BLaER1 (cell line): ENCODE measurements at regions not wholly inside any gene's neighbourhood (a gene's known extent, or its start where the extent isn't known, plus 50 kb on each side); places are given as distances from the start of the nearest gene placed in this dataset.

Source experiments
- H3K27ac ChIP-seq: shearing (Covaris generic); formaldehyde crosslinking; 2 replicates; pipeline ENCODE4 v1.8.1; 2022
- H3K27me3 ChIP-seq: shearing (Covaris generic); formaldehyde crosslinking; 2 replicates; pipeline ENCODE4 v1.8.1; 2022
- H3K36me3 ChIP-seq: shearing (Covaris generic); formaldehyde crosslinking; 2 replicates; pipeline ENCODE4 v1.8.1; 2022
- H3K4me1 ChIP-seq: shearing (Covaris generic); formaldehyde crosslinking; 2 replicates; pipeline ENCODE4 v1.8.1; 2022
- H3K4me2 ChIP-seq: shearing (Covaris generic); formaldehyde crosslinking; 2 replicates; pipeline ENCODE4 v1.8.1; 2022
- H3K4me3 ChIP-seq: shearing (Covaris generic); formaldehyde crosslinking; 2 replicates; pipeline ENCODE4 v1.8.1; 2022
- H3K9ac ChIP-seq: shearing (Covaris generic); formaldehyde crosslinking; 2 replicates; pipeline ENCODE4 v1.8.1; 2022
- H3K9me3 ChIP-seq: shearing (Covaris generic); formaldehyde crosslinking; 2 replicates; pipeline ENCODE4 v1.8.1; 2022
- H4K20me1 ChIP-seq: shearing (Covaris generic); formaldehyde crosslinking; 2 replicates; pipeline ENCODE4 v1.8.1; 2022
- Cebpa-rat ChIP-seq: shearing (Covaris generic); IDR thresholded peaks from 2 replicates; pipeline ENCODE4 v1.8.1; 2022

GRCh38 chr3:18812316-18812715 lies 336.0 kb upstream of the KCNH8 start:
- no peak overlapping the region for H3K27ac ChIP-seq
- no peak for TF ChIP-seq Cebpa-rat
- H3K9ac ChIP-seq, result no peak overlapping the region
- no peaks in the 10 kb centered on the region for H3K9me3 ChIP-seq
- H3K27me3 ChIP-seq, result no peaks in the 10 kb centered on the region
- no peaks in the 10 kb centered on the region for H3K36me3 ChIP-seq
- H3K4me2 ChIP-seq, result no peak overlapping the region
- no peaks in the 10 kb centered on the region for H3K4me1 ChIP-seq
- no peak overlapping the region for H3K4me3 ChIP-seq
- H4K20me1 ChIP-seq, result no peaks in the 10 kb centered on the region

- no peaks in the 10 kb centered on the region for H3K4me1 ChIP-seq
- TF ChIP-seq Cebpa-rat, result no peak
- no peaks in the 10 kb centered on the region for H3K36me3 ChIP-seq
Measured at GRCh38 chr3:18810306-18810661, 338.0 kb upstream of the KCNH8 start.

GRCh38 chr3:18809640-18810305 lies 338.5 kb upstream of the KCNH8 start:
- Histone ChIP-seq H3K9me3 (no peaks in the 10 kb centered on the region), H3K27ac (no peak overlapping the region), H3K4me3 (no peak overlapping the region)

More at GRCh38 chr3:18810306-18810661, 338.0 kb upstream of the KCNH8 start:
- no peaks in the 10 kb centered on the region for H3K9me3 ChIP-seq
- no peaks in the 10 kb centered on the region for H3K27me3 ChIP-seq
- no peak overlapping the region for H3K4me2 ChIP-seq
- H3K27ac ChIP-seq, result no peak overlapping the region
- H3K9ac ChIP-seq, result no peak overlapping the region
- H4K20me1 ChIP-seq, result no peaks in the 10 kb centered on the region
- no peak overlapping the region for H3K4me3 ChIP-seq

GRCh38 chr3:18808429-18808828 lies 339.9 kb upstream of the KCNH8 start:
- Histone ChIP-seq H3K9me3 (no peaks in the 10 kb centered on the region), H4K20me1 (no peaks in the 10 kb centered on the region), H3K4me1 (no peaks in the 10 kb centered on the region), H3K4me3 (no peak overlapping the region), H3K9ac (no peak overlapping the region), H3K27me3 (no peaks in the 10 kb centered on the region), H3K36me3 (no peaks in the 10 kb centered on the region), H3K4me2 (no peak overlapping the region), H3K27ac (no peak overlapping the region)
- no peak for TF ChIP-seq Cebpa-rat

More at GRCh38 chr3:18809640-18810305, 338.5 kb upstream of the KCNH8 start:
- H3K4me2 ChIP-seq, result no peak overlapping the region
- no peaks in the 10 kb centered on the region for H4K20me1 ChIP-seq
- H3K36me3 ChIP-seq, result no peaks in the 10 kb centered on the region
- H3K4me1 ChIP-seq, result no peaks in the 10 kb centered on the region
- no peak overlapping the region for H3K9ac ChIP-seq
- no peaks in the 10 kb centered on the region for H3K27me3 ChIP-seq
- TF ChIP-seq Cebpa-rat, result no peak

- no peaks in the 10 kb centered on the region for H3K36me3 ChIP-seq
- no peaks in the 10 kb centered on the region for H4K20me1 ChIP-seq
- no peaks in the 10 kb centered on the region for H3K4me1 ChIP-seq
- no peak for TF ChIP-seq Cebpa-rat
- no peak overlapping the region for H3K27ac ChIP-seq
- no peak overlapping the region for H3K9ac ChIP-seq
- H3K27me3 ChIP-seq, result no peaks in the 10 kb centered on the region
- H3K9me3 ChIP-seq, result no peaks in the 10 kb centered on the region
- H3K4me3 ChIP-seq, result no peak overlapping the region
- H3K4me2 ChIP-seq, result no peak overlapping the region
Measured at GRCh38 chr3:18807593-18807992, 340.7 kb upstream of the KCNH8 start.

GRCh38 chr3:18806633-18807032 lies 341.7 kb upstream of the KCNH8 start:
- Histone ChIP-seq H3K4me3 (no peak overlapping the region), H3K4me1 (no peaks in the 10 kb centered on the region), H3K9me3 (no peaks in the 10 kb centered on the region), H3K27ac (no peak overlapping the region), H3K36me3 (no peaks in the 10 kb centered on the region), H3K27me3 (no peaks in the 10 kb centered on the region), H3K4me2 (no peak overlapping the region), H3K9ac (no peak overlapping the region), H4K20me1 (no peaks in the 10 kb centered on the region)
- TF ChIP-seq Cebpa-rat, result no peak

GRCh38 chr3:18797378-18797777 lies 350.9 kb upstream of the KCNH8 start:
- Histone ChIP-seq H3K36me3 (no peaks in the 10 kb centered on the region), H4K20me1 (no peaks in the 10 kb centered on the region), H3K4me1 (no peaks in the 10 kb centered on the region), H3K4me3 (no peak overlapping the region), H3K27ac (no peak overlapping the region), H3K27me3 (no peaks in the 10 kb centered on the region), H3K9ac (no peak overlapping the region), H3K4me2 (no peak overlapping the region), H3K9me3 (no peaks in the 10 kb centered on the region)
- no peak for TF ChIP-seq Cebpa-rat

- no peaks in the 10 kb centered on the region for H4K20me1 ChIP-seq
- no peak for TF ChIP-seq Cebpa-rat
- no peak overlapping the region for H3K4me2 ChIP-seq
- no peak overlapping the region for H3K4me3 ChIP-seq
- no peak overlapping the region for H3K27ac ChIP-seq
- H3K9ac ChIP-seq, result no peak overlapping the region
- H3K4me1 ChIP-seq, result no peaks in the 10 kb centered on the region
- no peaks in the 10 kb centered on the region for H3K9me3 ChIP-seq
- no peaks in the 10 kb centered on the region for H3K27me3 ChIP-seq
- H3K36me3 ChIP-seq, result no peaks in the 10 kb centered on the region
Measured at GRCh38 chr3:18795078-18795477, 353.2 kb upstream of the KCNH8 start.

GRCh38 chr3:18791752-18792151 lies 356.6 kb upstream of the KCNH8 start:
- no peak overlapping the region for H3K9ac ChIP-seq
- H3K9me3 ChIP-seq, result no peaks in the 10 kb centered on the region
- H3K27me3 ChIP-seq, result no peaks in the 10 kb centered on the region
- H4K20me1 ChIP-seq, result no peaks in the 10 kb centered on the region
- H3K4me2 ChIP-seq, result no peak overlapping the region
- H3K27ac ChIP-seq, result no peak overlapping the region
- H3K36me3 ChIP-seq, result no peaks in the 10 kb centered on the region
- H3K4me1 ChIP-seq, result no peaks in the 10 kb centered on the region
- no peak overlapping the region for H3K4me3 ChIP-seq
- TF ChIP-seq Cebpa-rat, result no peak

GRCh38 chr3:18791182-18791581 lies 357.1 kb upstream of the KCNH8 start:
- no peak for TF ChIP-seq Cebpa-rat
- H3K9ac ChIP-seq, result no peak overlapping the region
- no peak overlapping the region for H3K4me2 ChIP-seq

GRCh38 chr3:18790384-18790783 lies 357.9 kb upstream of the KCNH8 start:
- H4K20me1 ChIP-seq, result no peaks in the 10 kb centered on the region

More at GRCh38 chr3:18791182-18791581, 357.1 kb upstream of the KCNH8 start:
- Histone ChIP-seq H3K4me3 (no peak overlapping the region), H4K20me1 (no peaks in the 10 kb centered on the region), H3K27ac (no peak overlapping the region), H3K36me3 (no peaks in the 10 kb centered on the region), H3K9me3 (no peaks in the 10 kb centered on the region), H3K4me1 (no peaks in the 10 kb centered on the region), H3K27me3 (no peaks in the 10 kb centered on the region)

More at GRCh38 chr3:18790384-18790783, 357.9 kb upstream of the KCNH8 start:
- Histone ChIP-seq H3K9me3 (no peaks in the 10 kb centered on the region), H3K36me3 (no peaks in the 10 kb centered on the region), H3K4me2 (no peak overlapping the region), H3K4me3 (no peak overlapping the region), H3K27ac (no peak overlapping the region), H3K9ac (no peak overlapping the region), H3K27me3 (no peaks in the 10 kb centered on the region), H3K4me1 (no peaks in the 10 kb centered on the region)
- TF ChIP-seq Cebpa-rat, result no peak
